Sigmoid colon (tissue), 3 donors: ENCODE measurements at regions not wholly inside any gene's neighbourhood (a gene's known extent, or its start where the extent isn't known, plus 50 kb on each side); places are given as distances from the start of the nearest gene placed in this dataset.

Experiments
- CTCF ChIP-seq, 4 experiments: fragments of 450-650 bp in 3 of 4; fragments of 200-600 bp in 1 of 4; IDR thresholded peaks; one replicate each; pipeline ENCODE4 v1.5.1; 2016 to 2019; ENCODE audit warnings: antibody characterized with exemption in 4 of 4, mild to moderate bottlenecking in 3 of 4, moderate library complexity in 2 of 4
- POLR2A ChIP-seq, 2 donors: fragments of 450-650 bp; IDR thresholded peaks; one replicate each; pipeline ENCODE4 v1.6.1; 2016; ENCODE audit warnings: antibody characterized with exemption in 2 of 2, mild to moderate bottlenecking in 2 of 2, moderate library complexity in 2 of 2

- no peak for TF ChIP-seq POLR2A (IDR thresholded peaks at IDR 0.05)
- no peak for TF ChIP-seq CTCF (IDR thresholded peaks at IDR 0.05)
Measured at GRCh38 chr2:234330902-234331301, 166.0 kb downstream of the ARL4C start.
